IMR-90 (cell line): ENCODE measurements at regions not wholly inside any gene's neighbourhood (a gene's known extent, or its start where the extent isn't known, plus 50 kb on each side); places are given as distances from the start of the nearest gene placed in this dataset.

ENCODE experiments used
- ATAC-seq: fragments of 200-7000 bp; cut with Tn5 transposase; 2 replicates; pipeline ENCODE4 v1.9.1; 2020; ENCODE audit warnings: low read depth, mild to moderate bottlenecking, moderate library complexity
- BruUV-seq: library from RNA; stranded (reverse); fragments of 400-500 nt; replicated peaks from 2 replicates; lab custom pipeline; 2021; lab: Mats Ljungman, UMichigan
- CTCF ChIA-PET: fragments of 300-600 bp; formaldehyde crosslinking; extraction: SDS; loops from one replicate; lab custom pipeline; 2021; ENCODE audit warnings: antibody characterized with exemption; lab: Yijun Ruan, JAX
- POLR2A ChIA-PET: fragments of 300-600 bp; sonication (Branson Sonifier 250); formaldehyde crosslinking; loops from one replicate; lab custom pipeline; 2022; ENCODE audit warnings: antibody characterized with exemption; ENCODE audit not compliant: unreplicated experiment; lab: Charles Lee
- DNase-seq: peaks from one replicate; pipeline ENCODE4 v3.0.0; 2013
- H2AFZ ChIP-seq: replicated peaks from 2 replicates; pipeline ENCODE3; 2013; ENCODE audit warnings: low read length, mild to moderate bottlenecking; ENCODE audit not compliant: poor library complexity
- H2AK5ac ChIP-seq: 2 replicates; pipeline ENCODE4 v1.6.1; 2013; ENCODE audit warnings: low read depth, low read length, inconsistent platforms
- H2AK9ac ChIP-seq: replicated peaks from 2 replicates; pipeline ENCODE3; 2013; ENCODE audit warnings: mild to moderate bottlenecking, low read depth, low read length, moderate library complexity; ENCODE audit not compliant: poor library complexity
- H2BK120ac ChIP-seq: 2 replicates; pipeline ENCODE4 v1.6.1; 2013; ENCODE audit warnings: low read depth, low read length, inconsistent platforms
- H2BK15ac ChIP-seq: 3 replicates; pipeline ENCODE4 v1.6.1; 2013; ENCODE audit warnings: low read depth, low read length, inconsistent platforms
- H2BK20ac ChIP-seq: 2 replicates; pipeline ENCODE4 v1.6.1; 2013; ENCODE audit warnings: low read depth, mild to moderate bottlenecking, inconsistent platforms, low read length, moderate library complexity
- H2BK5ac ChIP-seq: 2 replicates; pipeline ENCODE4 v1.6.1; 2013; ENCODE audit warnings: mild to moderate bottlenecking, low read depth, low read length, inconsistent platforms; ENCODE audit not compliant: poor library complexity, severe bottlenecking
- H3K14ac ChIP-seq: replicated peaks from 2 replicates; pipeline ENCODE4 v1.6.1; 2013; ENCODE audit warnings: low read depth, low read length, inconsistent platforms
- H3K18ac ChIP-seq: 2 replicates; pipeline ENCODE4 v1.6.1; 2013; ENCODE audit warnings: low read depth, low read length, control low read depth
- H3K23ac ChIP-seq: 2 replicates; pipeline ENCODE4 v1.6.1; 2013; ENCODE audit warnings: low read depth, low read length, inconsistent platforms
- H3K27ac ChIP-seq: 2 replicates; pipeline ENCODE4 v1.5.1; 2013; ENCODE audit warnings: mild to moderate bottlenecking, control low read depth, low read length; ENCODE audit not compliant: insufficient read depth
- H3K27me3 ChIP-seq: 2 replicates; pipeline ENCODE4 v1.6.1; 2013; ENCODE audit warnings: low read length; ENCODE audit not compliant: control insufficient read depth, insufficient read depth
- H3K36me3 ChIP-seq: 2 replicates; pipeline ENCODE4 v1.6.1; 2013; ENCODE audit warnings: low read length, mixed read lengths; ENCODE audit not compliant: control insufficient read depth, insufficient read depth
- H3K4ac ChIP-seq: 2 replicates; pipeline ENCODE4 v1.6.1; 2013; ENCODE audit warnings: low read depth, low read length, inconsistent platforms
- H3K4me1 ChIP-seq: 2 replicates; pipeline ENCODE4 v1.6.1; 2013; ENCODE audit warnings: low read length, mixed read lengths; ENCODE audit not compliant: control insufficient read depth, insufficient read depth
- H3K4me2 ChIP-seq: 2 replicates; pipeline ENCODE4 v1.6.1; 2013; ENCODE audit warnings: low read depth, mild to moderate bottlenecking, control low read depth, low read length, moderate library complexity
- H3K4me3 ChIP-seq: 2 replicates; pipeline ENCODE4 v1.5.1; 2013; ENCODE audit warnings: low read depth, mild to moderate bottlenecking, control low read depth, low read length, moderate library complexity; ENCODE audit not compliant: insufficient read depth
- H3K56ac ChIP-seq: 2 replicates; pipeline ENCODE4 v1.6.1; 2013; ENCODE audit warnings: low read length, inconsistent platforms; ENCODE audit not compliant: insufficient read depth; ENCODE audit errors: extremely low read depth
- H3K79me1 ChIP-seq, 2 experiments: 2 replicates each; pipeline ENCODE4 v1.6.1; 2013; ENCODE audit warnings: low read length in 2 of 2, inconsistent platforms in 1 of 2, low read depth in 1 of 2
- H3K9ac ChIP-seq: 2 replicates; pipeline ENCODE4 v1.6.1; 2013; ENCODE audit warnings: low read depth, low read length, control low read depth
- H3K9me1 ChIP-seq: 2 replicates; pipeline ENCODE4 v1.6.1; 2013; ENCODE audit warnings: low read length, inconsistent platforms; ENCODE audit not compliant: insufficient read depth
- H3K9me3 ChIP-seq: 2 replicates; pipeline ENCODE4 v1.6.1; 2013; ENCODE audit warnings: low read length; ENCODE audit not compliant: control insufficient read depth, insufficient read depth
- H4K20me1 ChIP-seq: 2 replicates; pipeline ENCODE4 v1.6.1; 2013; ENCODE audit warnings: low read length, inconsistent platforms; ENCODE audit not compliant: insufficient read depth
- H4K5ac ChIP-seq: 2 replicates; pipeline ENCODE4 v1.6.1; 2013; ENCODE audit warnings: mild to moderate bottlenecking, low read depth, low read length, control low read depth
- H4K8ac ChIP-seq, 2 experiments: 2 replicates each; pipeline ENCODE4 v1.6.1; 2013; ENCODE audit warnings: low read depth in 2 of 2, low read length in 2 of 2, control low read depth in 1 of 2, inconsistent platforms in 1 of 2
- H4K91ac ChIP-seq: 2 replicates; pipeline ENCODE4 v1.6.1; 2013; ENCODE audit warnings: low read depth, low read length, inconsistent platforms; ENCODE audit not compliant: insufficient read depth
- BHLHE40 ChIP-seq: fragments of 150-350 bp; IDR thresholded peaks from 2 replicates; pipeline ENCODE4 v1.6.1; 2016; ENCODE audit warnings: mild to moderate bottlenecking, low read depth, low read length
- CEBPB ChIP-seq: IDR thresholded peaks from 2 replicates; pipeline ENCODE4 v1.6.1; 2012; ENCODE audit warnings: low read depth, low read length, improper control_type of control experiment
- CHD1 ChIP-seq: IDR thresholded peaks from 2 replicates; pipeline ENCODE4 v1.6.1; 2012; ENCODE audit warnings: low read depth, low read length, improper control_type of control experiment
- MAZ ChIP-seq: IDR thresholded peaks from 2 replicates; pipeline ENCODE4 v1.6.1; 2012; ENCODE audit warnings: low read depth, mild to moderate bottlenecking, low read length, improper control_type of control experiment, moderate library complexity, borderline replicate concordance
- NFE2L2 ChIP-seq: fragments of 150-350 bp; IDR thresholded peaks from 2 replicates; pipeline ENCODE4 v1.6.1; 2016; ENCODE audit warnings: low read depth, mild to moderate bottlenecking, low read length
- RFX5 ChIP-seq: IDR thresholded peaks from 2 replicates; pipeline ENCODE4 v1.8.0; 2012; ENCODE audit warnings: low read depth, mild to moderate bottlenecking, low read length, moderate library complexity
- USF2 ChIP-seq: fragments of 150-350 bp; IDR thresholded peaks from 2 replicates; pipeline ENCODE4 v1.6.1; 2017; ENCODE audit warnings: mild to moderate bottlenecking, antibody characterized with exemption, low read length, low read depth
- WGBS, 2 experiments: methylation state at CpG; one replicate each; pipeline versions ENCODE4 v1.1.5 to v1.1.7; 2013; ENCODE audit warnings: missing lambda C conversion rate in 2 of 2; ENCODE audit not compliant: insufficient read length in 1 of 2; ENCODE audit errors: extremely low coverage in 2 of 2; 5-methylcytosine and 5-hydroxymethylcytosine counted together
- dilution Hi-C: fragments of 300-500 bp; cut with HindIII; formaldehyde crosslinking; loops from one replicate; pipeline ENCODE4 v1.14.3; 2018; ENCODE audit warnings: low sequenced_read_pairs; ENCODE audit not compliant: unreplicated experiment
- in situ Hi-C: fragments of 300-500 bp; cut with MboI; formaldehyde crosslinking; loops from 3 replicates; pipeline ENCODE4 v1.14.3; 2019; ENCODE audit warnings: low sequenced_read_pairs, inconsistent platforms, mixed read lengths
- intact Hi-C: fragments of 100-400 bp; cut with micrococcal nuclease; formaldehyde crosslinking; loops from 2 replicates; pipeline ENCODE4 v1.10.0; 2022

- peak overlapping the region; percentile 96 for H4K91ac ChIP-seq
- H2BK15ac ChIP-seq, result peak overlapping the region; percentile 72; the same call in 1 of the 3 replicates
- peaks cover 39% of the 10 kb centered on the region for H3K4me1 ChIP-seq
- ChIA-PET CTCF (no interaction called here), POLR2A (no interaction called here)
- H3K23ac ChIP-seq, result peak overlapping the region; percentile 90
- peaks cover 12% of the 10 kb centered on the region for H3K36me3 ChIP-seq
- peak overlapping the region; percentile 17 for H3K9ac ChIP-seq
- peak overlapping the region; percentile 94 for H3K4ac ChIP-seq
- peak overlapping the region; percentile 67; the same call in 1 of the 2 replicates for H3K56ac ChIP-seq
- H3K18ac ChIP-seq, result peak overlapping the region; percentile 38
- dilution Hi-C loops, result no loop called here
- peak overlapping the region; percentile 99 for H2AK5ac ChIP-seq
- no TSS peak for BruUV-seq
- peak overlapping the region; percentile 88 for H3K27ac ChIP-seq
- H3K4me3 ChIP-seq, result no peak overlapping the region
- H2AFZ ChIP-seq, result peak overlapping the region; percentile 67
- H2BK120ac ChIP-seq, result peak overlapping the region; percentile 87
- peak overlapping the region; percentile 83 for H2AK9ac ChIP-seq
- ATAC-seq (peak; percentile 82), DNase-seq (peak; percentile 76)
- no peaks in the 10 kb centered on the region for H3K9me3 ChIP-seq
- peak overlapping the region; percentile 52 to 66; a peak in 3 of 4 replicates for H4K8ac ChIP-seq
- H3K79me1 ChIP-seq, result peaks cover 74 to 97% of the 10 kb centered on the region in 2 experiments
- H3K27me3 ChIP-seq, result no peaks in the 10 kb centered on the region
- H3K14ac ChIP-seq, result peak overlapping the region; percentile 88
- intact Hi-C loops, result no loop called here
- peak overlapping the region; percentile 76 for H2BK5ac ChIP-seq
- in situ Hi-C loops, result no loop called here
- 63% methylated on average over 19 of the region's 19 CpGs; no CpG with 5 or more reads in 1 of the 2 experiments for WGBS, 2 experiments
- peak overlapping the region; percentile 30; the same call in 1 of the 2 replicates for H3K4me2 ChIP-seq
- peak overlapping the region; percentile 80; the same call in 1 of the 2 replicates for H2BK20ac ChIP-seq
- TF ChIP-seq MAZ (peak; percentile 25; the same call in 1 of the 2 replicates), CEBPB (no peak), RFX5 (peak; percentile 71; the same call in 1 of the 2 replicates), NFE2L2 (peak; percentile 33; the same call in 1 of the 2 replicates), USF2 (peak; percentile 51; the same call in 1 of the 2 replicates), BHLHE40 (0 out of 2 replicates have a peak, but pooled peaks have one; percentile 13), CHD1 (no peak)
- peaks cover 72% of the 10 kb centered on the region for H3K9me1 ChIP-seq
- H4K20me1 ChIP-seq, result peaks cover 10% of the 10 kb centered on the region; the same call in 1 of the 2 replicates
- H4K5ac ChIP-seq, result peak overlapping the region; percentile 62
These were observed 184.2 kb downstream of the GLI2 start for GRCh38 chr2:120919771-120920453.
